ENCODE measurements at regions not wholly inside any gene's neighbourhood (a gene's known extent, or its start where the extent isn't known, plus 50 kb on each side); places are given as distances from the start of the nearest gene placed in this dataset.

- H3K4me1 ChIP-seq (ENCODE audit: control insufficient read depth, insufficient read depth, low read length): no peaks in the 10 kb centered on the region
These were observed 113.2 kb downstream of the ZNF608 start for GRCh38 chr5:124633209-124633608.

GRCh38 chr5:124631874-124632550, 114.4 kb downstream of the ZNF608 start:
- Histone ChIP-seq H3K27me3 (ENCODE audit: control insufficient read depth, insufficient read depth, low read length) (no peaks in the 10 kb centered on the region), H3K9me3 (ENCODE audit: control insufficient read depth, insufficient read depth, low read length) (no peaks in the 10 kb centered on the region), H3K4me3 (ENCODE audit: low read length) (no peak overlapping the region), H3K4me1 (ENCODE audit: control insufficient read depth, insufficient read depth, low read length) (no peaks in the 10 kb centered on the region), H3K36me3 (ENCODE audit: control insufficient read depth, insufficient read depth, low read length) (no peaks in the 10 kb centered on the region), H3K27ac (ENCODE audit: low read length) (no peak overlapping the region)
- WGBS (ENCODE audit: insufficient coverage, insufficient read length): no CpG with 5 or more reads among the region's 3 CpGs
- no peak for DNase-seq (ENCODE audit: low read depth, low spot score)

More at GRCh38 chr5:124633209-124633608, 113.2 kb downstream of the ZNF608 start:
- no CpG with 5 or more reads among the region's 5 CpGs for WGBS (ENCODE audit: insufficient coverage, insufficient read length)
- Histone ChIP-seq H3K27me3 (ENCODE audit: control insufficient read depth, insufficient read depth, low read length) (no peaks in the 10 kb centered on the region), H3K4me3 (ENCODE audit: low read length) (no peak overlapping the region), H3K27ac (ENCODE audit: low read length) (no peak overlapping the region), H3K9me3 (ENCODE audit: control insufficient read depth, insufficient read depth, low read length) (no peaks in the 10 kb centered on the region), H3K36me3 (ENCODE audit: control insufficient read depth, insufficient read depth, low read length) (no peaks in the 10 kb centered on the region)
- no peak for DNase-seq (ENCODE audit: low read depth, low spot score)

GRCh38 chr5:124630767-124631704, 115.4 kb downstream of the ZNF608 start:
- Histone ChIP-seq H3K4me3 (ENCODE audit: low read length) (no peak overlapping the region), H3K36me3 (ENCODE audit: control insufficient read depth, insufficient read depth, low read length) (no peaks in the 10 kb centered on the region), H3K9me3 (ENCODE audit: control insufficient read depth, insufficient read depth, low read length) (no peaks in the 10 kb centered on the region), H3K27ac (ENCODE audit: low read length) (no peak overlapping the region), H3K27me3 (ENCODE audit: control insufficient read depth, insufficient read depth, low read length) (no peaks in the 10 kb centered on the region), H3K4me1 (ENCODE audit: control insufficient read depth, insufficient read depth, low read length) (no peaks in the 10 kb centered on the region)
- WGBS (ENCODE audit: insufficient coverage, insufficient read length): no CpG with 5 or more reads among the region's 5 CpGs
- no peak for DNase-seq (ENCODE audit: low read depth, low spot score)

GRCh38 chr5:124628721-124629596, 117.5 kb downstream of the ZNF608 start:
- H3K27me3 ChIP-seq (ENCODE audit: control insufficient read depth, insufficient read depth, low read length): no peaks in the 10 kb centered on the region
- H3K27ac ChIP-seq (ENCODE audit: low read length): no peak overlapping the region
- no peaks in the 10 kb centered on the region for H3K9me3 ChIP-seq (ENCODE audit: control insufficient read depth, insufficient read depth, low read length)
- H3K4me3 ChIP-seq (ENCODE audit: low read length): no peak overlapping the region
- H3K36me3 ChIP-seq (ENCODE audit: control insufficient read depth, insufficient read depth, low read length): no peaks in the 10 kb centered on the region
- WGBS (ENCODE audit: insufficient coverage, insufficient read length): no CpG with 5 or more reads among the region's 17 CpGs
- no peaks in the 10 kb centered on the region for H3K4me1 ChIP-seq (ENCODE audit: control insufficient read depth, insufficient read depth, low read length)
- DNase-seq (ENCODE audit: low read depth, low spot score): no peak

GRCh38 chr5:124627815-124628595, 118.4 kb downstream of the ZNF608 start:
- Histone ChIP-seq H3K9me3 (ENCODE audit: control insufficient read depth, insufficient read depth, low read length) (no peaks in the 10 kb centered on the region), H3K36me3 (ENCODE audit: control insufficient read depth, insufficient read depth, low read length) (no peaks in the 10 kb centered on the region), H3K4me3 (ENCODE audit: low read length) (no peak overlapping the region), H3K4me1 (ENCODE audit: control insufficient read depth, insufficient read depth, low read length) (no peaks in the 10 kb centered on the region), H3K27me3 (ENCODE audit: control insufficient read depth, insufficient read depth, low read length) (no peaks in the 10 kb centered on the region), H3K27ac (ENCODE audit: low read length) (no peak overlapping the region)
- DNase-seq (ENCODE audit: low read depth, low spot score): no peak
- WGBS (ENCODE audit: insufficient coverage, insufficient read length): no CpG with 5 or more reads among the region's 17 CpGs

- Histone ChIP-seq H3K27me3 (ENCODE audit: control insufficient read depth, insufficient read depth, low read length) (no peaks in the 10 kb centered on the region), H3K27ac (ENCODE audit: low read length) (no peak overlapping the region), H3K4me3 (ENCODE audit: low read length) (no peak overlapping the region), H3K36me3 (ENCODE audit: control insufficient read depth, insufficient read depth, low read length) (no peaks in the 10 kb centered on the region), H3K4me1 (ENCODE audit: control insufficient read depth, insufficient read depth, low read length) (no peaks in the 10 kb centered on the region), H3K9me3 (ENCODE audit: control insufficient read depth, insufficient read depth, low read length) (no peaks in the 10 kb centered on the region)
- no CpG with 5 or more reads among the region's 2 CpGs for WGBS (ENCODE audit: insufficient coverage, insufficient read length)
- no peak for DNase-seq (ENCODE audit: low read depth, low spot score)
These were observed 120.4 kb downstream of the ZNF608 start for GRCh38 chr5:124626053-124626452.

GRCh38 chr5:124623265-124623664, 123.2 kb downstream of the ZNF608 start:
- no peak for DNase-seq (ENCODE audit: low read depth, low spot score)
- Histone ChIP-seq H3K4me3 (ENCODE audit: low read length) (no peak overlapping the region), H3K27ac (ENCODE audit: low read length) (no peak overlapping the region), H3K27me3 (ENCODE audit: control insufficient read depth, insufficient read depth, low read length) (no peaks in the 10 kb centered on the region), H3K4me1 (ENCODE audit: control insufficient read depth, insufficient read depth, low read length) (no peaks in the 10 kb centered on the region), H3K9me3 (ENCODE audit: control insufficient read depth, insufficient read depth, low read length) (no peaks in the 10 kb centered on the region), H3K36me3 (ENCODE audit: control insufficient read depth, insufficient read depth, low read length) (no peaks in the 10 kb centered on the region)
- WGBS (ENCODE audit: insufficient coverage, insufficient read length): no CpG with 5 or more reads among the region's 5 CpGs

GRCh38 chr5:124622851-124623250, 123.6 kb downstream of the ZNF608 start:
- Histone ChIP-seq H3K27me3 (ENCODE audit: control insufficient read depth, insufficient read depth, low read length) (no peaks in the 10 kb centered on the region), H3K4me1 (ENCODE audit: control insufficient read depth, insufficient read depth, low read length) (no peaks in the 10 kb centered on the region), H3K36me3 (ENCODE audit: control insufficient read depth, insufficient read depth, low read length) (no peaks in the 10 kb centered on the region), H3K4me3 (ENCODE audit: low read length) (no peak overlapping the region), H3K27ac (ENCODE audit: low read length) (no peak overlapping the region), H3K9me3 (ENCODE audit: control insufficient read depth, insufficient read depth, low read length) (no peaks in the 10 kb centered on the region)
- no CpG with 5 or more reads among the region's 3 CpGs for WGBS (ENCODE audit: insufficient coverage, insufficient read length)
- no peak for DNase-seq (ENCODE audit: low read depth, low spot score)

GRCh38 chr5:124621279-124621678, 125.2 kb downstream of the ZNF608 start:
- H3K4me3 ChIP-seq (ENCODE audit: low read length): no peak overlapping the region
- H3K27ac ChIP-seq (ENCODE audit: low read length): no peak overlapping the region
- WGBS (ENCODE audit: insufficient coverage, insufficient read length): no CpG with 5 or more reads among the region's 5 CpGs
- no peaks in the 10 kb centered on the region for H3K4me1 ChIP-seq (ENCODE audit: control insufficient read depth, insufficient read depth, low read length)
- no peaks in the 10 kb centered on the region for H3K9me3 ChIP-seq (ENCODE audit: control insufficient read depth, insufficient read depth, low read length)
- H3K27me3 ChIP-seq (ENCODE audit: control insufficient read depth, insufficient read depth, low read length): no peaks in the 10 kb centered on the region
- DNase-seq (ENCODE audit: low read depth, low spot score): no peak
- no peaks in the 10 kb centered on the region for H3K36me3 ChIP-seq (ENCODE audit: control insufficient read depth, insufficient read depth, low read length)

All from iPS DF 6.9 (cell line).